Activated CD4-positive, alpha-beta memory T cell treated with anti-CD3 and anti-CD28 coated beads, Interleukin-2, amount 10 ng/mL, durations not matched to agents 7 days and 5 days (primary cell): ENCODE measurements at regions not wholly inside any gene's neighbourhood (a gene's known extent, or its start where the extent isn't known, plus 50 kb on each side); places are given as distances from the start of the nearest gene placed in this dataset.
"Not testable (repeated sequence)": the region's sequence is repeated elsewhere in the genome, so short reads cannot be mapped to it uniquely, and the experiment has no call there.

Experiments used
- CTCF ChIA-PET: fragments of 350-600 bp; sonication (Branson Sonifier 250); formaldehyde crosslinking; loops from one replicate; lab custom pipeline; 2021; ENCODE audit warnings: antibody characterized with exemption, inconsistent platforms; lab: Charles Lee
- POLR2A ChIA-PET: fragments of 350-600 bp; sonication (Branson Sonifier 250); formaldehyde crosslinking; loops from one replicate; lab custom pipeline; 2021; ENCODE audit warnings: antibody characterized with exemption; lab: Charles Lee
- DNase-seq: peaks from one replicate; pipeline ENCODE4 v3.0.0-alpha.2; 2020
- H3K27ac Mint-ChIP-seq: one replicate; pipeline ENCODE4 v1.8.0; 2021; ENCODE audit warnings: mild to moderate bottlenecking, mixed read lengths
- H3K27me3 Mint-ChIP-seq: one replicate; pipeline ENCODE4 v1.8.0; 2021; ENCODE audit warnings: mixed read lengths
- H3K36me3 Mint-ChIP-seq: one replicate; pipeline ENCODE4 v1.8.0; 2021; ENCODE audit warnings: low read depth, mixed read lengths
- H3K4me1 Mint-ChIP-seq: one replicate; pipeline ENCODE4 v1.8.0; 2021; ENCODE audit warnings: mixed read lengths
- H3K4me3 Mint-ChIP-seq: one replicate; pipeline ENCODE4 v1.8.0; 2021; ENCODE audit warnings: mild to moderate bottlenecking, mixed read lengths
- H3K9me3 Mint-ChIP-seq: one replicate; pipeline ENCODE4 v1.8.0; 2021; ENCODE audit warnings: mixed read lengths

GRCh38 chr1:146443088-146443870 is 214.5 kb upstream of the NOTCH2NLA start:
- H3K27ac Mint-ChIP-seq, CTCF ChIA-PET, H3K27me3 Mint-ChIP-seq, DNase-seq, H3K9me3 Mint-ChIP-seq, POLR2A ChIA-PET, H3K4me1 Mint-ChIP-seq, H3K36me3 Mint-ChIP-seq, H3K4me3 Mint-ChIP-seq: not testable (repeated sequence)

DNA sequence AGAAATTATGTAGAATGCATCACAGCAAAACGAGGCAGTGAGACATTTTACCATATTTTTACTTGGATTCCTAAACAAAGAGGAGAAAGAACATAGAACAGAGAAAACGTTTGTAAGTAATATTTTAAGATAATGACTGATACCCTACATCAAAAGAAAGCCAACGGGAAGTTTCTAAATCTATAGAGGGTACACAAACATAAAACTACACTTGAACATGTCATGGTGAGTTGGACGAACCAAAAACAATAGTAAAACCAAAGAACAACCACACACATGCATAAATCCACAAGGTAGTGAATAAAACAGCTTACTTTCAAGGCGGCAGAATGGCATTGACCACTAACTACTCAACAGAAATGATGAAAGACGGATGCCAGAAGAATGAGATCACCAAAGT is 209.7 kb upstream of the NOTCH2NLA start:
- DNase-seq, H3K36me3 Mint-ChIP-seq, POLR2A ChIA-PET, CTCF ChIA-PET, H3K4me3 Mint-ChIP-seq, H3K9me3 Mint-ChIP-seq, H3K4me1 Mint-ChIP-seq, H3K27me3 Mint-ChIP-seq, H3K27ac Mint-ChIP-seq: not testable (repeated sequence)

- H3K4me1 Mint-ChIP-seq, H3K27me3 Mint-ChIP-seq, H3K4me3 Mint-ChIP-seq, POLR2A ChIA-PET, H3K27ac Mint-ChIP-seq, DNase-seq, CTCF ChIA-PET, H3K36me3 Mint-ChIP-seq, H3K9me3 Mint-ChIP-seq: not testable (repeated sequence)
Measured at GRCh38 chr1:146416642-146417041, 187.8 kb upstream of the NOTCH2NLA start.

GRCh38 chr1:146415017-146415416 is 186.2 kb upstream of the NOTCH2NLA start:
- CTCF ChIA-PET, H3K27ac Mint-ChIP-seq, DNase-seq, H3K4me3 Mint-ChIP-seq, H3K27me3 Mint-ChIP-seq, H3K36me3 Mint-ChIP-seq, H3K9me3 Mint-ChIP-seq, POLR2A ChIA-PET: not testable (repeated sequence)
- peaks cover 12% of the 10 kb centered on the region for H3K4me1 Mint-ChIP-seq

DNA sequence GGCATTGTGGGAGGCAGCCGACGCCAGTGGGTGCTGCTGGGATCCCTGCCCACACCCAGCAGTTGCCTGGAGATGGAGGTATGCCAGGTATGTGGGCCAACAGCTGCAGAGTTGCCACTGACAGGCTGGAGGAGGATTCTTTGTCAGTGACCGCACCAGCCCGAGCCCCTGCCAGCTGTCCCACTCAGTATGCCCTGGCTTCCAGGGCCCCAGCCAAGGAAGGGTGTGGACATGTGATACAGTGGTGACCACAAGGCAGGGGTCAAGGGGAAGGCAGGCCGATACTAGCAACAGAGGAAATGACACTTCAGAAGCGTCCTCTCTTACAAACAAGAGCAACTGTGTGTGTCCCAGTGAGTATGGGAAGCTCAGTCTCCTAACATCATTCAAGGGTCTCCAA is 185.1 kb upstream of the NOTCH2NLA start:
- POLR2A ChIA-PET, H3K27me3 Mint-ChIP-seq, H3K36me3 Mint-ChIP-seq, CTCF ChIA-PET, H3K9me3 Mint-ChIP-seq: not testable (repeated sequence)
- peaks cover 15% of the 10 kb centered on the region for H3K4me1 Mint-ChIP-seq
- DNase-seq: peak; percentile 35
- H3K4me3 Mint-ChIP-seq: peak overlapping the region; percentile 46
- peak overlapping the region; percentile 72 for H3K27ac Mint-ChIP-seq

DNA sequence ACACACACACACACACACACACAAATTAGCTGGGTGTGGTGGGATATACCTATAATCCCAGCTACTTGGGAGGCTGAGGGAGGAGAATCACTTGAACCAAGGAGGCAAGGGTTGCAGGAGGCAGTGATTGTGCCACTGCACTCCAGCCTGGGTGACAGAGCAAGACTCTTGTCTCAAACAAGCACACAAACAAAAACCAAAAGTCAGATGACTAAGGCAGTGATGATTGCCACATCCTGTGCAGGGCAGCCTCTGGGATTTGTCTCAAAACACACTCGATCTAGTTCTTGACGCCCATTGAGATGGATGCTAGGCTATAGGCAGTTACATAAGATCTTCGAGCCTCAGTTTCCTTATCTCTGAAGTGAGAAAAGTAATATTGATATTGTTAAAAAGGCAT is 183.1 kb upstream of the NOTCH2NLA start:
- H3K9me3 Mint-ChIP-seq, CTCF ChIA-PET, H3K36me3 Mint-ChIP-seq, H3K27me3 Mint-ChIP-seq, POLR2A ChIA-PET: not testable (repeated sequence)
- peaks cover 15% of the 10 kb centered on the region for H3K4me1 Mint-ChIP-seq
- H3K27ac Mint-ChIP-seq: peak overlapping the region; percentile 97
- H3K4me3 Mint-ChIP-seq: peak overlapping the region; percentile 68
- DNase-seq: peak; percentile 70

DNA sequence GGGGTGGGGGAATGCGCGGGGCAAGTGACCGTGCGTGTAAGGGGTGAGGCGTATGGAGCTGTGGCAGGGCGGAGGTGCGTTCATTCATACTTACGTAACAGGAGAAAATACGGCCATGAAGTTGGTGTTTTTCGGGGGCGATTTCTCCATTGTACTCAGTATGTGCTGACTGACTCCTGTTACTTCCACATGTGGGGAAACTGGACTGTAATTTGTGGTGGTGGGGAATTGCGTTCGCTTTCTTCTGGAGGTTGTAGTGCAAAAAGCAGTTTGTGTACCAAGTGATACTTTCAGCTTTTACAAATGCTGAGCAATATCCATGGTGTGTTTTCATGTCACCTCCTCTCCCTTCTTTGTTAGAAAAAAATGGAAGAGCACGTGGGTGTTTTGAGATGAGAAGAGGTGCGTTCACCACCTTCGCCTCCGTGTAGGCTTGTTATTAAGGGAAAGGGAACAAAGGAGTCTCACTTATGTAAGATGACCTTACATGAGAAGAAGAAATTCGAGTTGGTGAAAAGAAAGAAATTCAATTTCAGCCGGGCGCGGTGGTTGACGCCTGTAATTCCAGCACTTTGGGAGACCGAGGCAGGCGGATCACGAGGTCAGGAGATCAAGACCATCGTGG is 181.1 kb upstream of the NOTCH2NLA start:
- POLR2A ChIA-PET: interaction anchor here (0.6 to 1.0 kb wide), 2 partner anchors 23 to 33 kb away, joined by 4 to 7 read pairs; no protein-coding TSS in a partner anchor
- H3K36me3 Mint-ChIP-seq, CTCF ChIA-PET, H3K9me3 Mint-ChIP-seq, H3K27me3 Mint-ChIP-seq: not testable (repeated sequence)
- H3K27ac Mint-ChIP-seq: peak overlapping the region; percentile 77
- peaks cover 11% of the 10 kb centered on the region for H3K4me1 Mint-ChIP-seq
- peak overlapping the region; percentile 47 for H3K4me3 Mint-ChIP-seq
- peak; percentile 57 for DNase-seq

GRCh38 chr1:146409116-146409801 is 180.4 kb upstream of the NOTCH2NLA start:
- H3K4me1 Mint-ChIP-seq: peaks cover 11% of the 10 kb centered on the region
- POLR2A ChIA-PET: interaction anchor here (1.0 kb wide), 1 partner anchor 32 kb away, joined by 4 read pairs; no protein-coding TSS in a partner anchor
- peak; percentile 34 for DNase-seq
- peak overlapping the region; percentile 47 for H3K4me3 Mint-ChIP-seq
- H3K27me3 Mint-ChIP-seq, H3K9me3 Mint-ChIP-seq, CTCF ChIA-PET, H3K36me3 Mint-ChIP-seq: not testable (repeated sequence)
- H3K27ac Mint-ChIP-seq: peak overlapping the region; percentile 77

DNA sequence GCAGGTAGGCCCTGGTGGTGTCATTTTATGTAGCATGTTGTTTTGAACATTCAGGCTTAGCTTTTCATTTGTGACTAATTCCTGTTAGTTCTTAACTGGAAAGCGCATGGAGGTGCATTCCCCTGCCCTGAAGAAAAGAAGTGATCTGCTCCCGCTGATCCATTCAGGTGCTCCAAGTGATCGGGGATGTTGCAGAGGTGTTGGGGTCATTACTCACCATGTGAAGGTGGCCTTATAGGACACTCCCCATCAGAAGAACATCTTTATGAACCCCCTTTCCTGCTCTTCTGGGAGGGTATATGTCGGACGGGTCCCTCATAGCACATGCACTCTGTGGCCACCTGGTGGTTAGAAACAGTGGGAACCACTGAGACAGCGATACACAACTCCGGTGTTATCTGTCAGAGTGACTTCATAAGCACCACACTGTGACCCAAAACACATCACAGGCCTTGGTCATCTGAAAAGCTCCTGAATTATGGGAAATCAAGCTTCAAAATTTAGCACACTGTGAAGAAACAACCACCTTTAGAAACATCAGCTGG is 172.5 kb upstream of the NOTCH2NLA start:
- Mint-ChIP-seq H3K4me1 (peaks cover 28% of the 10 kb centered on the region), H3K27ac (peak overlapping the region; percentile 81), H3K4me3 (peak overlapping the region; percentile 21)
- CTCF ChIA-PET, H3K27me3 Mint-ChIP-seq, H3K36me3 Mint-ChIP-seq, H3K9me3 Mint-ChIP-seq: not testable (repeated sequence)
- POLR2A ChIA-PET: interaction anchor here (1.0 to 1.6 kb wide), 3 partner anchors 14 to 683 kb away, joined by 4 to 5 read pairs (median 4); no protein-coding TSS in a partner anchor
- DNase-seq: peak; percentile 37

DNA sequence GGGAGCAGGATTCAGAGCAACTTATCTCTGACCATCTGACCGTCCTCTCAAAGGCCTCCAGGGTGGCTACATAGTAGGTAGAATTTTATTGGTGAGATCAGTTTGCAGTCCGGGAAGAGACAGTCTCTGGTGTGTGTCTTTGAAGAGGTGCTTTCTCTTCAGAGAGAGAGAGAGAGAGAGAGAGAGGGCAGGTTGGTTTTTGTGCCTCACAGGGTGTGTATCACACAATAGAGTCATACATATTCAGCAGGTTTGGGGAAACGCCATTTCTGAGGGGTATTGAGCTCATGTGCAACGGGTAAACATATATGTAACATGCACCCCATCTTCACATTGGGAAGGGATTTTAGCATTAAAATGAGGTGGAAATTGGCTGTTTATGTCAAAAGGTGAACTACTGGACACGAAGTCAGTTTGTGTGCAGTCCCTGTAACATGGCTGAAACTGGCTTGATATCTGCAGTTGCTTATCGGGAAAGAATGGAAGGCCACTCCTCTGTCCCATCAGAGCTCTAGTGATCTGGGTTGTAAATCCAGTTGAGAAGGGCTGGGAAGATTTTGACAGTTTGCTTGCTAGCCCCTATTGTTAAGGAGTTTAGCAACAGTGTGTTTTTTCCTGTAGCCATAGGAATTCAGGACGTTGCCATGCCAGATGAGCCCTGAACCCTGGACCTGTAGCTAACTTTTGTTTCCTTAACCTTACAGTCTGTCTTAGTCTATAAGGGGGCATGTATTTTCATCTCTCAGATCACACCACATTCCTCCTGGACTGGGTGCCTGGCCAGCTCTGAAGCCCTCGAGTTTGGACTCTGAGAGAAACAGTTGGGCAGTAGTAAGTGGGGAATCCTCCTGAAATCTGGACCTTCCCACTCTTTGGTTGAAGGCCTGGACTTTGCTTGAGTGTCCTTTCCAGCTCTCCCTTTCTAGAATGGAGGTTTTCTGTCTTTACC is 171.6 kb upstream of the NOTCH2NLA start:
- DNase-seq, CTCF ChIA-PET, H3K36me3 Mint-ChIP-seq, H3K27me3 Mint-ChIP-seq, H3K9me3 Mint-ChIP-seq, H3K4me3 Mint-ChIP-seq: not testable (repeated sequence)
- POLR2A ChIA-PET: interaction anchor here (1.0 to 1.6 kb wide), 3 partner anchors 13 to 684 kb away, joined by 4 to 5 read pairs (median 4); no protein-coding TSS in a partner anchor
- Mint-ChIP-seq H3K27ac (peak overlapping the region; percentile 81), H3K4me1 (peaks cover 28% of the 10 kb centered on the region)

DNA sequence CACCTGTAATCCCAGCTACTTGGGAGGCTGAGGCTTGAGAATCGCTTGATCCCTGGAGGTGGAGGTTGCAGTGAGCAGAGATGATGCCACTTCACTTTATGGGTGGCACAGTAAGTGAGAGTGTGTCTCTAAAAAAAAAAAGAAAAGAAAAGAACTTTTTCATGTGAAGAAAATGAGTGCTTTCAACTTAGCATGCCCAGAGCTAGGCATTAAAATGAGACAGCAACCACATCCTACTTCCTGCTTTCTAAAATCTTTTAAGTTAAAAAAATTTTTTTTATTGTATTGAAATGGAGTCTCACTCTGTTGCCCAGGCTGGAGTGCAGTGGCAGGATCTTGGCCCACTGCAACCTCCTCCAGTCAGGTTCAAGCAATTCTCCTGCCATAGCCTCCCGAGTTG is 170.4 kb upstream of the NOTCH2NLA start:
- H3K9me3 Mint-ChIP-seq, POLR2A ChIA-PET, H3K4me3 Mint-ChIP-seq, DNase-seq, CTCF ChIA-PET, H3K27me3 Mint-ChIP-seq, H3K36me3 Mint-ChIP-seq: not testable (repeated sequence)
- Mint-ChIP-seq H3K4me1 (peaks cover 28% of the 10 kb centered on the region), H3K27ac (peak overlapping the region; percentile 86)

DNA sequence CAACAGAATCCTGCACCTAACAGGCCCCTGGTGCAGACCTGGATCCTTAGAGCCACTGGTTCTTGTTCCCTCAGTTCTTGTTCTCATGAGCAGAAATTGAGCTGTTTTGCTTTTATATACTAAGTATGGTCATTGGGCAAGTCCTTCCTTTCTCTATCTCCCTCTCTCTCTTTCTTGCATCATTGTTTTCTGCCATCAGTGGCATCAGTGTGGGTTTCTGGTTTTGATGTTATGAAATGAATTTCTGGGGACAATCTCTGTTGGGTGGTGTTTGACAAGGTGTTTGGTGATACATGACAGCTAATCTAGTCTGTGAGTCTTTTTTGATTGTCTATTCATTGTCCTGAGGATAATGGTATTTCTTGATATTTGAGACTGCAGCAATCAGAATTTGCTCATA is 168.0 kb upstream of the NOTCH2NLA start:
- H3K4me3 Mint-ChIP-seq, CTCF ChIA-PET, H3K27me3 Mint-ChIP-seq: not testable (repeated sequence)

More for the DNA sequence above, 168.0 kb upstream of the NOTCH2NLA start:
- POLR2A ChIA-PET, H3K27ac Mint-ChIP-seq, H3K9me3 Mint-ChIP-seq, DNase-seq, H3K36me3 Mint-ChIP-seq: not testable (repeated sequence)
- H3K4me1 Mint-ChIP-seq: peaks cover 26% of the 10 kb centered on the region
